ENCODE measurements at regions not wholly inside any gene's neighbourhood (a gene's known extent, or its start where the extent isn't known, plus 50 kb on each side); places are given as distances from the start of the nearest gene placed in this dataset.
"Not testable (repeated sequence)": the region's sequence is repeated elsewhere in the genome, so short reads cannot be mapped to it uniquely, and the experiment has no call there.

DNA sequence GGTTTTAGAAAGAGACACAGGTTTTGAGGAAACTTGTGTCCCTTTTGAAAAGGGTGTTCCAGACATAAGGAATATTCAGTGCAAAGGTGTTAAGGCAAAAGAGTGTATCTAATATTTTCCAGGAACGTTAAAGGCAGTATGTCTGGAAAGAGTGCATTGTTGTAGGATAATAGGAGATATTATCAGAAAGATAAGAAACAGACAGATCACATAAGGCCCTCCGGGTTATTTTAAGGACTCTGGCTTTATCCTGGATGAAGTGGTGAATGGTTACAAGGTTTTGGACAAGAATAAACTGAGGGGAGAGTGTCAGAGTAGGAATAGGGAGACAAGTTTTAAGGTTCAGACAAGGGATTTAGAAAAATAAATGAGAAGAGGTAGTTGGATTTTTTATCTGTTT, 493.7 kb upstream of the GRM7 start:
- DNase-seq = no peak

DNA sequence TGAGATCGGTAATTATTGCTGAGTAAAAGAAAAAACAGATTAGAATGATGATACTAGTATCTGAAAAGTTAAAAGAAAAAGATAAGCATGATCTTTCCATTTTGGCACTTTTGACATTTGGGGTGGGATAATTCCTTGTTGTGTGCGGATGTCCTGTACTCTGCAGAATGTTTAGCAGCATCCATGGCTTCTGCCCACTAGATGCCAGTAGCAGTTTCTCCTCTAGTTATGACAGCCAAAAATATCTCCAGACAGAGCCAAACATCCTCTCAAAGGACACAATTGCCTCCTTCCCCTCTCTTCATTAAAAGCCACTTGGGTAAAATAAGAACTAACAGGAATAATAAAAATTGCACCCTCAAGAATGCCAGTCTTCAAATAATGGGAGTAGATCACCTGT, 468.8 kb upstream of the GRM7 start:
- no peak for DNase-seq

DNA sequence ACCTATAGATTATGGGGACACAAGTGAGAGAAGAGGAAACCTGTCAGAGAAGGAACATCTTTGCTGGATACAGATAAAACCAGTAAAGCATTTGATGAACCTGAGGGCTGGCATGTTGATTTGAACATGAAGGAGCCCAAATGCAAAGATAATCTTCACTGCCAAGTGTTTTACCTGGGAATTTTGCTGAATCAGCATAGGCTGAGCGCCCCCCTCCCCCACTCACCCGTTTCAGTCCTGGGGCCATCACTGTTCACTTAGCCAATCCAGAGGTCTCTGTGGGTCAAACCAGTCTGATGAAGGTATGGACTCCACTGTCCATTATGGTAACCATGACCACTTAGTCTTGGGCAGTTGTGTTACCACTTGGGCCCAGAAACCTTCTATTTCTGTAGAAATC, 466.0 kb upstream of the GRM7 start:
- DNase-seq = no peak

DNA sequence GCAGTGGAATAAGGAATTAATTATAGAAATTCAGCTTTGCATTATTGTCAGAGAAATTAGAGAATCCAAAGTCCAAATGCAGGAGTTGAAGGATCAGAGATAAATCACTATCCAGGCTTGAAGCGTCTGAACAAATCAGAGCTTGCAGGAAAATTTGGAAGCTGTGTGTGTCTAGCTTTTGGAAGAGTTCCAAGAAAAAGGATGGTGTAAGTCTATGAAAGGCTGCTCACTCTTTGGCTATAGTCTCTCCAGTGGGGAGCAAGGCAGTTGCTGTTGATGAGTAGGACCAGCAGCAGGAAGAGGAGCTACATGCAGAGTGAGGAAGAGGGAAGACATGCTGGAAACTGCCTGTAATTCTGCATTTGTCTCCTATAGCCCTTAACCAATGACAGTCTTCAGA, 464.3 kb upstream of the GRM7 start:
- no peak for DNase-seq

DNA sequence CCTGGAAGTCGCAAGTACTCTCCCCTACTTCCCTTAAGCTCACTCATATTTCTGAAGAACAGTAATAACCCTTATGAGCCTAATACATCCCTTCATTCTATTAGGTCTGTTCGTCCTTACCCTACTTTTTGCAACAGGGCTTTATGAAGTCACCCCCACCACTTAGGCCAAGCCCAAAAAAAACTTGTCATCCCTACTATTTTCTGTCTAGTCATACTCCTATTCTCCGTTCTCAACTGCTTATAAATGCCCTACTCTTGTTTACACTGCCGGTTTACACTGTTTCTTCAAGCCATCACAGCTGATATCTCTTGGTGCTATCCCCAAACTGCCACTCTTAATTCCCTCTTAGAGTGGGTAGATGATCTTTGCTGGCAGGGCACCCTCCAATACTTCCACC, 458.2 kb upstream of the GRM7 start:
- DNase-seq = not testable (repeated sequence)

DNA sequence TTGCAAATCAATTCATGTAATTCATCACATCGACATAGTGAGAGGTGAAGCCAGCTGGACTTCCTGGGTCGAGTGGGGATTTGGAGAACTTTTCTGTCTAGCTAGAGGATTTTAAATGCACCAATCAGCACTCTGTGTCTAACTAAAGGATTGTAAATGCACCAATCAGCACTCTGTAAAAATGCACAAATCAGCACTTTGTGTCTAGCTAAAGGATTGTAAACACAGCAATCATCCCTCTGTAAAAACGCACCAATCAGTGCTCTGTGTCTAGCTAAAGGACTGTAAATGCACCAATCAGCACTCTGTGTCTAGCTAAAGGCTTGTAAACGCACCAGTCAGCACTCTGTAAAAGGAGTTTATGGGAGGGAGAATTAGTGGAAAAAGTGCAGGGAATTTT, 454.0 kb upstream of the GRM7 start:
- not testable (repeated sequence) for DNase-seq

DNA sequence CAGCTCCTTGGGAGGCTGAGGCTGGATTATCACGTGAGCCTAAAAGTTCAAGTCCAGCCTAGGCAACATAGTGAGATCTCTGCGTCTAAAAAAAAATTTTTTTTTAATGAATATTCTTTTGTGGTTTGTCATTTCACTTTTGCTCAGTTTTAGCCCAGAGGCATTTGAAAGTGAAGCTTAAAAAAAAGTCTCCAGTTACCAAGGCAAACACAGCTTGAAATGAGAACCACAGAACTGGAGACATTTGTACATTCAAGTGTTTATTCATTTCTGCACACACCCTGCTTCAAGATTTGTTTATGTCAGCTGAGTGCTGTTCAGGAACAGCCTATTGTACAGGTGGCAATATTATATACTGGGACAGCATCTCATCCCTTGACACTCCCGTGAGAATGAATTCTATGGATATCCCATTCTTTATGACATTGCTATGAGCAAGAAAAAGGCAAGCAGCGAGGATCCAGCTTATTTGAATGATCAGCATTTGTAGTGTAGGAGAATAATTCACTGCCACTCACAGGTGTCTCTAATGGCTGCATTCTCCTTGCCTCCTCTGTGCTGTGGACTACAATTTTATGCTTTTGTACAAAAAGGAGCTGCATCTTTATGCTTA, 444.8 kb upstream of the GRM7 start:
- no peak for DNase-seq

DNA sequence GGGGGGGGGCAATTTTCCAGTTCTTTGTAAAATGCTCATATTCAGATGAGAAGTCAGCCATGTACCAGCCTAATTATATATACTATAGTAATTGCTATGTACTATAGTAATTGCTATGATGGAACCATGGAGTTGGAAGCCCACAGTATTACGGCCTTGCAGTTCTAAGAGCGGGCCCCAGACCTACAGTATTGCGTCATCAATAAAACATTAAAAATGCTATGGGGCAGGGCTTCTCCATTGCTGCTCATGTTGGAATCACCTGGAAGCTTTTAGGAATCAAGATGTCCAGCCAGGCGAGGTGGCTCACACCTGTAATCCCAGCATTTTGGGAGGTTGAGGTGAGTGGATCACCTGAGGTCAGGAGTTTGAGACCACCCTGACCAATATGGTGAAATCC, 443.7 kb upstream of the GRM7 start:
- DNase-seq = no peak

DNA sequence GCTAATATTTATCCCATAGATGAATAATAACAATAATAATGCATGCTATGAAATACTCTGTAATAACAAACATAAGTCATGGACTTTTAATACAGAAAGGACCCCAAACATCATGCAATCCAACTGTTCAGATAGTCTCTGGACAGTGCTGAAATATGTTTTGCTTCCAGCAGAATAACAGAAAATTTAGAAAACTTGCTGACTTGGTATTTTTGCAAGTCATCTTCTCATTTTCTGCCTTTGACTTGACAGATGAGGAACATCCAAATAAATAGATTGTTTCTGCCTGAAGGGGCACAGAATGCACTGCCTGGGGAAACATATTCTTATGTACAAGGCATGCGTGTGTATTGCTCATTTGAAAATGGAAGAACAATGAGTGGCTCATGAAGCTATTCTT, 442.4 kb upstream of the GRM7 start:
- DNase-seq = no peak

DNA sequence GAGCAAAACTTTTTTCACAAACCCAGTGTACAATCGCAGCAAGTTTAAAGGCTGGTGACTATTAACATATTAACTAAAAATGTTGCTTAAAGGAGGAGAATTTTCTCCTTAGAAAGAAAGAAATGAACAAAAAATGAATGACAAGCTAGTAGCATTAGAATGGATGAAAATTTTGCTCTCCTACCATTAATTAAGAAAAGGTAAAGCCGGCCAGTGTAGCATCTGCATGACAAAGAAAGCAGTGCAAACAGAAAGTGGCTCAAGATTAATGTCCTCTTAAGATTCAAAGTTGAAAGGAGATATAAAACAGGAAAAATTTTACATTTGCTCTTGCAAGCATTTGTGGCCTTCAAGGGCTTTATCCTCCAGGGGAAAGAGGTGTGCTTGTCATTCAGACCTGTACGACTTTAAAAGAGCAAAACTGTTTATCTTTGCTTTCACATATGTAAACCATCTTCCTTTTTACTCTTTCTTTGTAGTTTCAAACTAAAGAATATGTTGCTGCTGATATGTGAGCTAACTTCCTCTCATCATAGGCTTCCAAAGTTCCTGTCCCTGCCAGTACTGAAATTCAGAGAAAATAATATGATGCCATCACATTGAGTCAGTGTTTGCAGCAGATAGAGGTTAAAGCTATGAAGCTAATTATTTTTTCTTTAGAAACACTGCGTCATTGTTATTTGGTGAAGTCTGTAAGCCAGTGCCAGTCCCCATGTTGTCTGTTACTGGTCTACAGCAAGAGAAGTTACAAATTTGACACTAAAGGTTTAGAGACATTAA, 439.1 kb upstream of the GRM7 start:
- no peak for DNase-seq

DNA sequence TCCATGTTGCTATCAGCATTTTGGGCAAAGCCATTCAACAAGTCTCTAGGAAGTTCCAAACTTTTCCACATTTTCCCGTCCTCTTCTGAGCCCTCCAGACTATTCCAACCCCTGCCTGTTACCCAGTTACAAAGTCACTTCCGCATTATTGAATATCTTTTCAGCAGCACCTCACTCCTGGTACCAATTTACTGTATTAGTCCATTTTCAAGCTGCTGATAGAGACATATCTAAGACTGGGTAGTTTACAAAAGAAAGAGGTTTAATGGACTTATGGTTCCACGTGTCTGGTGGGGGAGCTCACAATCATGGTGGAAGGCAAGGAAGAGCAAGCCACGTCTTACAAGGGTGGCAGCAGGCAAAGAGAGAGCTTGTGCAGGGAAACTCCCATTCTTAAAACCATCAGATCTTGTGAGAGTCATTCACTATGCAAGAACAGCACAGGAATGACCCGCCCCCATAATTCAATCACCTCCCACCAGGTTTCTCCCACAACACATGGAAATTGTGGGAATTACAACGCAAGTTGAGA, 435.6 kb upstream of the GRM7 start:
- DNase-seq = no peak

DNA sequence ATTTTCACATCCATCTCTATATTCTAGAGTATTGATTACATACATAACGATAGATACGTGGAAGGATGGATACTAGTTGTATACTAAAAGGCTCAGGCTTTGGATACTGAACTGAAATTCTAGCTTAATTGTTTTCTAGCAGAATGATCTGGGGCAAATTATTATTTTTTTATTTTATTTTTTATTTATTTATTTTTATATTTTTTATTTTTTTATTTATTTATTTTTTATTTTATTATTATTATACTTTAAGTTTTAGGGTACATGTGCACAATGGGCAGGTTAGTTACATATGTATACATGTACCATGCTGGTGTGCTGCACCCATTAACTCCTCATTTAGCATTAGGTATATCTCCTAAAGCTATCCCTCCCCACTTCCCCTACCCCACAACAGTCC, 432.6 kb upstream of the GRM7 start:
- not testable (repeated sequence) for DNase-seq

DNA sequence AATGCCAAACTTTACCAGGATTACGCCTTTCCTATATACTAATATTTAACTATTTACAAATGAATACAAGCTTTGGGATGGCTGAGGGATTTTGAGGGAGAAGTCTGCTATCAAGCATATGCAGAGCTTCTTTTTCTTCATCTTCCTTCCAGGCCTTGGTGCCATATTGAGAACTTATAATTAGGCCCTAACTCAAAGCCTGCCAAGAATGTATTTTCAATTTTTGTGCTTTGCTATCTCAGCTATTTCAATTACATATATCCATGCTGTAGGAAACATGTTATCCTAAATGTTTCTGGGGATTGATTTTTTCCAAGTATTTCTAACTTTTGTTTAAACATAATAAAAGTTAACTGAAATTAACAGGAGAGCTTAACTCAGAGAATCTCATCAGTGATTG, 425.0 kb upstream of the GRM7 start:
- DNase-seq = no peak

DNA sequence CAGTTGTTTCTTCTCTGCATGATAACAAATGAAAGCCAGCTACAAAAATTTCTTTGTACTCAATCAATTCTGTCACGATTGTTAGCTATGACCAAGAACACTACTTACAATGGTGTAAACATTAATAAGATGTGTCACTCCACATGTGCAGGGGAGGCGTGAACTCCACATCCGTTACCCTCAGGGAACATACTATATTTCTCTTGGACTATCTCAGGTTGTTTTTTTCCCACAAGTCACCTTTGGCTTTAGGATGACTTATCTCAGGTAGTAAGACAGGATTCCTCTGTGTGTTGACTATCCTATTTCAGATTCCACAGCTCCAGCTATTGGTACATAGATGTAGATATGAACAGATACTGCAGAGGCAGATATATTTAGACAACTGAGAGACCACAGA, 423.3 kb upstream of the GRM7 start:
- DNase-seq = no peak

DNA sequence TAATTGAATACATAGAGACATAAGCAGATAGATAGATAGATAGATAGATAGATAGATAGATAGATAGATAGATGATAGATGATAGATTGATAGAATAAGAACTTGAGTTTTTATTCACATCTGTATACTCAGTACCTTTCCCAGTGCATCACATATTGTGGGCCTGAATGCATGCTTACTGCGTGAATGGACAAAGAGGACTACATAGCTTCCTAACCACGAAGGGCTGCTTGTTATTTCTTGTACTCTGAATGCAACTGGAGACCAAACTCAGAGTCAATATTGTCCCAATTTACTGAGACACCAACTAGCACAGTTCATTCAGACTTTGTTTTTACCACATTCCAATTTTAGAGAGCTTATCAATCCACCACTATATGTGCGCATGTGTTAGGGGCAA, 422.9 kb upstream of the GRM7 start:
- no peak for DNase-seq

DNA sequence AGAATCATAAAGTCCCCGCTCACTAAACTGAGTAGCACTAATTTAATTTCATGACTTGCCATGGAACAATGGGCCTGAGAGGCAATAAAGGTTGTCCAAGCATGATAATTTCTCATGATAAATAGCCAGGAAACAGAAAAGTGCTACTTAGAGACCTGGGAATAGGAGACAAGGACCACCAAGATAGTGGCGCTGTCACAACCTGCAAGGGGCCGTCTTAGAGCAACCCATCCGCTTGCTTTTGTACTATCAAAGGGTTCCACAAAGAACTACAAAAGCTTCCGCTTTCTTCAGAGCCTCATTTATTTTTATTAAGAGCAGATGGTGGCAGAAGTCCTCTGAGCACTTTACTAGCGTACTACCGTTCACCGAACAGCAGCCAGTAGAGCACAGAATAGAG, 421.7 kb upstream of the GRM7 start:
- no peak for DNase-seq

DNA sequence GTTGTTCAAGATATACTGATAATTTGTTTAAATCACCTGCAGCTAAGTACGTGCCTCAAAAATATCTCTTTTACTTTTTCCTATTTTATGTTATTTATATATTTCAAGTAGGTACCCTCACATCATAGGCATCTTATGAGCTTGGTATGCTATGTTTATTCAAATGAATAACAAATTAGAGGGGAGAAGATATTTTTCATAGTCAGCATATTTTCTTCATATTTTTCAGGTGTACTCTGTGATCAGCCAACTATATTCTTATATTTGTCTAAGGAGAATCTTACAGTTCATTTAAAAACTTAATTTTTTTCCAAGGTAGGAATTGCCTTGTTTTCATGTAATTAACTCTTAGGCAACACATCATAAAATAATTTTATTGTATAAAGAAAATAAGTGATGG, 421.1 kb upstream of the GRM7 start:
- DNase-seq = no peak

DNA sequence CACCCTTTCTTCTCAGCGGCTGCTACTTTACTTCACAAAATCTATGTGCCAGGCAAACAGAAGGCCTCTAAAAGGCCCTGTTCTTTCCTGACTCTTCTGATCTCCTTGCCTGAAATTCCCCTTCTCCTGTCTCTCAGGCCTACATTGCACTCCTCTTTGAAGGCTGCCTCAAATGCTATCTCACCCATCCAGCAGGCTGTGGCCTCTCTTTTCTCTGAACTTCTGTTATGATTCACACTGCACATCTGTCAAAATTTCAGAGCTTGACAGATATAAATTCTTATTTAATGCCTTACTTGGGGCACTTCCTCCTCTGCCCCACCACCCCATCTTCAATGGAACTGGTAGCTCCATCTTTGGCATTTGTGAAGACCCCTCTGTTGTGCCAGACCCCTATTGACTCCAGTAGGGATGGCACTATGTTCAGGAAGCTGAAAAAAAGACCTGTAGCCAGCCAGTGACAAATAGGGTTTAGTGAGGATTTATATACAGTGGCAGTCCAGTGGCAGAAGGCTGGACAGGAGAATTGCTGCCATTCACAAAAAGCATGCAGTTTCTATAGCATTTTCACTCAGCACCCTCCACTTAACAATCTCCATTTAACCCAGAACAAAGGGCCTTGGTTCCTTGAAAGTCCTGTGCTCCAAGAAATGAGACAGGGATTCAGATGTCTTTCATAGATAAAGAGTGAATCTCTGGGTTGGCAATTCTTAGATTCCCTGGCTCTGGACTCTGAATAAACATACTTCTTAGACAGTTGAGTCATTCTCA, 415.8 kb upstream of the GRM7 start:
- DNase-seq = no peak

DNA sequence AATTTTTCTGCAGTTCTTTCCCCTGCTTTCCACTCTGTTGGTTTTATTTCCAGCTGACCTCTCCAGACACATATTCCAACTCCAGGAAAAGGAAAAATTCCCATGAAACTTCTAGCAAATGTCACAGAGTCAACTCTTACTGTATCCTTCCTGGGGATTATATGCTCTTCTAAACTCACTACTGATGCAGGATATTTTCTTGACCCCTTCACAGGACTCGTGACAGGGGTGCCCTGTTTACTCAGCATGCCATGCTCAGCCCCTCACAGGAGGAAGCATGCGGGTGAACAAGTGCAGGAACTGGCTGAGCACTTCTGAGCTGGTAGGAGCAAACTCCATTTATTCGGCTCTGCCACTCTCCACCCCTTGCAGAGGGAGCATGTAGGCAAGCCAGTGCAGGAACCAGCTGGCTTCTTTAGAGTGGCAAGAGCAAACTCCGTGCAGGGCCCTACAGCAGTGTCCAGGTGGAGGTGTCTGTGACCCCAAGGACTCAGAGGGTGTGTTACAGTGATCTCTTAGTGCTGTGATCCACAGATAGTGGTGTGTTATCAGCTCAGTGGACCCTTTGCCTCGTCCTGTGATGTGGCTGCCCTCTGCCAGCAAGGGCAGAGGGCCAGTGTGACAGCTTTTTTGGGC, 413.6 kb upstream of the GRM7 start:
- DNase-seq = no peak

DNA sequence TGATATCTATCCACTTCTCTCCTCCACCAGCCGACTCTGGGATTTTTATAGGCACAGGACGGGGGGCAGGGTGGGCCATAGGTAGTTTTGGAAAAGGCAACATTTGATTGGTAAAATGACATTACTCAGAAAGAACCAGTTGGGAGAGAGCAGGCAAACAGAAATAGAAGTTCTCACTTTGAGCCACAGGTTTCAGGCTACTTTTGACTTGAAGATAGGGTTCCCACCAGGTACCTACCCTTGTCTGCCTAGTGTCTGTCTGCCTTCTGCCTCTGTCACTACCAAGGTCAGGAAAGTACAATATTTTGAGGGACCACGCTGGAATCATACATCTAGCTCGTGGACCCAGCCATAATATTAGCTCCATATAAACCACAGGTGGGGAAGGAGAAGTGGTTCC, 412.9 kb upstream of the GRM7 start:
- DNase-seq = no peak

DNA sequence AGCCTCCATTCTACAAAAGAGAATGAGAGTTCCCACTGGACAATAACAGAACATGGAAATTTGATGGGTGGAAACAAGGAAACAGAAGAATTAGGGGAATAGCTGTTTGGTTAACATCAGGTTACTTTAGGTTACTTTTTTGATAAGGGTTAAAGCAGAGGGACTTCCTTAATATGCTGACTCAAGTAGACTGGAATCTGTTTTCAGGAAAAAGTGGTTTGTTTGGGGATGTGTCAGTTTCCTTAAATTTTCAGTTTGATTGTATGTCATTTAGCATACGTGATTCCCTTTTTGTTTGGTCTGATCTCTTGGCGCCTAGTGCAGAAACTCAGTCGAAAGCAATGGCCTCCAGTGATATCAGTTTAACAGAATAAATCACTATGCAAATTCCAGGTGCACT, 411.8 kb upstream of the GRM7 start:
- no peak for DNase-seq

DNA sequence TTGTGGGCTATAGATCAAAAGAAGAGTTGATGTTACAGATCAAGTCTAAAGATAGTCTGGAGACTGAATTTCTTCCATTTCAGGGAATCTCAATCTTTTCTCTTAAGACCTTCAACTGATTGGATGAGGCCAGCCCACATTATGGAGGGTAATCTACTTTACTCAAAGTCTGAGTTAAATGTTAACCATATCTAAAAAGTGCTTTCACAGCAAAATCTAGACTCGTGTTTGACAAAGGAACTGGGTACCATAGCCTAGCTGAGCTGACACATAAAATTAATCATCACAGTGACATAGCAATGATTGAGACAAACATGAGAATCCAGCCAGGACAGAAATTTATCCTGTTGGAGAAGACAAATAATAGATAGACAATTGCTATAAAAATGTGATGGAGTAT, 407.9 kb upstream of the GRM7 start:
- DNase-seq = no peak

DNA sequence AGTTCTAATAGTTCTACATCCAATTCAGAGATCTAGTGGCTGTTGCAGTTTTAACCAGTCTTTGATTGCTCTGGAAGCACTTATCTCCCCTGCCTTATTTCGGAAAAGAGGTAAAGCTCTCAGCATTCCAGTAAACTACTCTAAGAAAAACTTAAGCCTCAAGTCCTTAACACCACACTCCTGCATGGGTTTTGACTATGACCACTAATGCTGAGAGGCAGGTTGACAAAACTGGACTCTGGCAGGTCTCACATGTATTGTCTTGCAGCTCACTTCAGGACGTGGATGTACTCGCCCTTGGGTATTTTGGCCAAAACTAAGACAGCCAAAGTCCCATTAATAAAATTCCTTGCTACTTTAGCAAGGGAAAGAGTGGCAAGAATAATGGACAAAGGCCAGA, 405.9 kb upstream of the GRM7 start:
- no peak for DNase-seq

DNA sequence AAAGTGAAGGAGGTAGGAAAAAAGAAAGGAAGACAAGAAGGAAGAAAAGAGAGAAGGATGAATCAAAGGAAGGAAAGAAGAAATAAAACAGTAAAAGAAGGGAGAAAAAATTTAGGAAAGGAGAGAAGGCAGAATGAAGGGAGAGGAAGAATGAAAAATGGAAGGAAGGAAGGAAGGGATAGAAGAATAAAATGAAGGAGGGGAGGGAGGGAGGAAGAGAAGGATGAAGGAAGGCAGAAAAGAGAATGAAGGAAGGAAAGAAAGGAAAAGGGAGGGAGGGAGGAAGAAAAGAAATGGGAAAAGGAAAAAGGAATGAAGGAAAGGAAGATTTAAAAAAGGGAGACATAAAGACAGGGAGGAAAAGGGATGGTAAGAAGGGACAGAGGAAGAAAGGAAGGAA, 393.7 kb upstream of the GRM7 start:
- DNase-seq = no peak
